Uterus (tissue), 2 donors: ENCODE measurements at regions not wholly inside any gene's neighbourhood (a gene's known extent, or its start where the extent isn't known, plus 50 kb on each side); places are given as distances from the start of the nearest gene placed in this dataset.

Source experiments
- POLR2A ChIP-seq, 2 donors: fragments of 450-650 bp; IDR thresholded peaks; one replicate each; pipeline ENCODE4 v1.6.1; 2016; ENCODE audit warnings: antibody characterized with exemption in 2 of 2, mild to moderate bottlenecking in 1 of 2, moderate library complexity in 1 of 2
- TF ChIP-seq, protein P1 (sequence below), 4 experiments: fragments of 200-600 bp in 2 of 4; fragments of 450-650 bp in 2 of 4; sonication (generic) in 2 of 4; IDR thresholded peaks; one replicate each; pipeline ENCODE4 v1.5.1; 2016 to 2019; ENCODE audit warnings: antibody characterized with exemption in 4 of 4, mild to moderate bottlenecking in 2 of 4, moderate library complexity in 1 of 4

DNA sequence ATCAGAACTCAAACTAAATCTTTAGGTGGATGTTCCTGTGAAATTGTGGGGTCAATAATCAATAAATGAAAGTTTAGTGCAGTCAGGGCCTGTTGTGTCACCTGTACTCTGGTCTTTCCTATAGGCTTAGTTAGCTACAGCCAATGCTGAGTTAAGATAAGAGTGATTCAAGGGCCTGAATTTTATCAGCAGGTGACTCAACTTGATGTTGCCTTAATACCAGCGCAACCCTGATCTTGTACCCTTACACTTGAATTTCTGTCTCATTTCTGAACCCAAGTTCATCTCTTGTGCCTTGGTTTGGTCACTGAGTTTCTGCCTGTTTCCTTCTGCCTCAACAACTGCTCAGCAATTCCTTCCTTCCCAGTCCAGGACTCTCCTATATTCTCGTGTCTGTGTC lies 157.0 kb upstream of the E2F7 start:
- no peak for TF ChIP-seq POLR2A (IDR thresholded peaks at IDR 0.05)
- TF ChIP-seq, protein P1, sequence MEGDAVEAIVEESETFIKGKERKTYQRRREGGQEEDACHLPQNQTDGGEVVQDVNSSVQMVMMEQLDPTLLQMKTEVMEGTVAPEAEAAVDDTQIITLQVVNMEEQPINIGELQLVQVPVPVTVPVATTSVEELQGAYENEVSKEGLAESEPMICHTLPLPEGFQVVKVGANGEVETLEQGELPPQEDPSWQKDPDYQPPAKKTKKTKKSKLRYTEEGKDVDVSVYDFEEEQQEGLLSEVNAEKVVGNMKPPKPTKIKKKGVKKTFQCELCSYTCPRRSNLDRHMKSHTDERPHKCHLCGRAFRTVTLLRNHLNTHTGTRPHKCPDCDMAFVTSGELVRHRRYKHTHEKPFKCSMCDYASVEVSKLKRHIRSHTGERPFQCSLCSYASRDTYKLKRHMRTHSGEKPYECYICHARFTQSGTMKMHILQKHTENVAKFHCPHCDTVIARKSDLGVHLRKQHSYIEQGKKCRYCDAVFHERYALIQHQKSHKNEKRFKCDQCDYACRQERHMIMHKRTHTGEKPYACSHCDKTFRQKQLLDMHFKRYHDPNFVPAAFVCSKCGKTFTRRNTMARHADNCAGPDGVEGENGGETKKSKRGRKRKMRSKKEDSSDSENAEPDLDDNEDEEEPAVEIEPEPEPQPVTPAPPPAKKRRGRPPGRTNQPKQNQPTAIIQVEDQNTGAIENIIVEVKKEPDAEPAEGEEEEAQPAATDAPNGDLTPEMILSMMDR (IDR thresholded peaks at IDR 0.05), result no peak
